GM12878 (cell line): ENCODE measurements at regions not wholly inside any gene's neighbourhood (a gene's known extent, or its start where the extent isn't known, plus 50 kb on each side); places are given as distances from the start of the nearest gene placed in this dataset.

Experiments
- CREM ChIP-seq: IDR thresholded peaks from 2 replicates; pipeline ENCODE4 v1.6.1; 2014; ENCODE audit warnings: antibody characterized with exemption, low read depth
- POLR2AphosphoS5 ChIP-seq: IDR thresholded peaks from 2 replicates; pipeline ENCODE4 v1.6.1; 2011; ENCODE audit warnings: mild to moderate bottlenecking, low read length, inconsistent platforms
- TF ChIP-seq, protein P1 (sequence below), 3 experiments: IDR thresholded peaks in 2 of 3; conservative IDR thresholded peaks in 1 of 3; 2 replicates each; pipeline ENCODE4 v1.5.1; 2011; ENCODE audit warnings: low read depth in 3 of 3, low read length in 3 of 3, mild to moderate bottlenecking in 3 of 3, control low read depth in 2 of 3, moderate library complexity in 2 of 3, inconsistent platforms in 1 of 3, mixed read lengths in 1 of 3; ENCODE audit not compliant: control insufficient read depth in 2 of 3, insufficient read depth in 1 of 3; ENCODE audit errors: extremely low read depth in 1 of 3

- TF ChIP-seq POLR2AphosphoS5, result no peak
- TF ChIP-seq, protein P1, sequence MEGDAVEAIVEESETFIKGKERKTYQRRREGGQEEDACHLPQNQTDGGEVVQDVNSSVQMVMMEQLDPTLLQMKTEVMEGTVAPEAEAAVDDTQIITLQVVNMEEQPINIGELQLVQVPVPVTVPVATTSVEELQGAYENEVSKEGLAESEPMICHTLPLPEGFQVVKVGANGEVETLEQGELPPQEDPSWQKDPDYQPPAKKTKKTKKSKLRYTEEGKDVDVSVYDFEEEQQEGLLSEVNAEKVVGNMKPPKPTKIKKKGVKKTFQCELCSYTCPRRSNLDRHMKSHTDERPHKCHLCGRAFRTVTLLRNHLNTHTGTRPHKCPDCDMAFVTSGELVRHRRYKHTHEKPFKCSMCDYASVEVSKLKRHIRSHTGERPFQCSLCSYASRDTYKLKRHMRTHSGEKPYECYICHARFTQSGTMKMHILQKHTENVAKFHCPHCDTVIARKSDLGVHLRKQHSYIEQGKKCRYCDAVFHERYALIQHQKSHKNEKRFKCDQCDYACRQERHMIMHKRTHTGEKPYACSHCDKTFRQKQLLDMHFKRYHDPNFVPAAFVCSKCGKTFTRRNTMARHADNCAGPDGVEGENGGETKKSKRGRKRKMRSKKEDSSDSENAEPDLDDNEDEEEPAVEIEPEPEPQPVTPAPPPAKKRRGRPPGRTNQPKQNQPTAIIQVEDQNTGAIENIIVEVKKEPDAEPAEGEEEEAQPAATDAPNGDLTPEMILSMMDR (IDR thresholded peaks at IDR 0.05 in 2 of 3, conservative IDR thresholded peaks at IDR 0.05 in 1 of 3; ENCODE audit: control insufficient read depth in 2 of 3, extremely low read depth in 1 of 3, insufficient read depth in 1 of 3, low read depth in 3 of 3, low read length in 3 of 3), result no peak
- no peak for TF ChIP-seq CREM
Observed at GRCh38 chr16:7805686-7806396, 473.2 kb downstream of the RBFOX1 start.
